Esophagus squamous epithelium (tissue), 4 donors: ENCODE measurements at regions not wholly inside any gene's neighbourhood (a gene's known extent, or its start where the extent isn't known, plus 50 kb on each side); places are given as distances from the start of the nearest gene placed in this dataset.

ENCODE experiments used
- CTCF ChIP-seq, 6 experiments: fragments of 450-650 bp in 4 of 6; fragments of 200-600 bp in 2 of 6; sonication (generic) in 2 of 6; IDR thresholded peaks; one replicate each; pipeline ENCODE4 v1.5.1; 2016 to 2019; ENCODE audit warnings: antibody characterized with exemption in 6 of 6, mild to moderate bottlenecking in 4 of 6, moderate library complexity in 4 of 6
- POLR2A ChIP-seq, 4 donors: fragments of 450-650 bp; IDR thresholded peaks; one replicate each; pipeline ENCODE4 v1.6.1; 2017; ENCODE audit warnings: antibody characterized with exemption in 4 of 4, mild to moderate bottlenecking in 4 of 4, moderate library complexity in 3 of 4

DNA sequence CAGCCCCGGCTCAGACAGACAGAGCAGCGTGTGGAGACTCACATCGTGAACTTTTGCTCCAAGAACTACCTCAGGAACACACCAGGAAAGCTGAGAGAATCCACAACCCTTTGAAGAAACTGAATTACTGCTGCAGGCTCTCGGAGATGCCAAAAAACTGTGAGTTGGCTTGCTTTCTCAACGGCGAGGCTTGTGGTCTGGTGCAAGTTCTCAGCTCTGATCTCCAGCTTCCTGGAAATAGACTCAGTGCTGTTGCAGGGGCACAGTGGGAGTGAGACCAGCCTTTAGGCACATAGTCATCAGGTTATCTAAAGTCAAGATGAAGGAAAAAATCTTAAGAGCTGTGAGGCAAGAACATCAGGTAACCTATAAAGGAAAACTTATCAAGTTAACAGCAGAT is 273.7 kb upstream of the LRATD1 start:
- TF ChIP-seq CTCF (IDR thresholded peaks at IDR 0.05) (no peak), POLR2A (IDR thresholded peaks at IDR 0.05) (no peak)
